ENCODE measurements at regions not wholly inside any gene's neighbourhood (a gene's known extent, or its start where the extent isn't known, plus 50 kb on each side); places are given as distances from the start of the nearest gene placed in this dataset.

- TF ChIP-seq ZFX (IDR thresholded peaks at IDR 0.05; ENCODE audit: borderline replicate concordance) (no peak), CTCF (IDR thresholded peaks at IDR 0.05) (no peak)
- H3K27ac ChIP-seq, result no peak overlapping the region
Measured at GRCh38 chr3:189500299-189500698, 130.9 kb upstream of the TP63 start.

- no peak for TF ChIP-seq CTCF (IDR thresholded peaks at IDR 0.05)
- no peak overlapping the region for H3K27ac ChIP-seq
Measured at GRCh38 chr3:189500798-189501495, 130.2 kb upstream of the TP63 start.

- no peak overlapping the region for H3K27ac ChIP-seq
- TF ChIP-seq ZFX (IDR thresholded peaks at IDR 0.05; ENCODE audit: borderline replicate concordance) (no peak), CTCF (IDR thresholded peaks at IDR 0.05) (no peak)
Measured at GRCh38 chr3:189502256-189502655, 128.9 kb upstream of the TP63 start.

GRCh38 chr3:189502676-189503257 is 128.4 kb upstream of the TP63 start:
- H3K27ac ChIP-seq, result no peak overlapping the region
- TF ChIP-seq ZFX (IDR thresholded peaks at IDR 0.05; ENCODE audit: borderline replicate concordance) (no peak), CTCF (IDR thresholded peaks at IDR 0.05) (no peak)

GRCh38 chr3:189507856-189508255 is 123.3 kb upstream of the TP63 start:
- no peak overlapping the region for H3K27ac ChIP-seq
- TF ChIP-seq CTCF (IDR thresholded peaks at IDR 0.05) (no peak), ZFX (IDR thresholded peaks at IDR 0.05; ENCODE audit: borderline replicate concordance) (no peak)

GRCh38 chr3:189508784-189509501 is 122.2 kb upstream of the TP63 start:
- TF ChIP-seq CTCF (IDR thresholded peaks at IDR 0.05) (no peak), ZFX (IDR thresholded peaks at IDR 0.05; ENCODE audit: borderline replicate concordance) (no peak)
- H3K27ac ChIP-seq, result no peak overlapping the region

GRCh38 chr3:189512039-189512438 is 119.2 kb upstream of the TP63 start:
- no peak for TF ChIP-seq ZFX (IDR thresholded peaks at IDR 0.05; ENCODE audit: borderline replicate concordance)
- TF ChIP-seq CTCF (IDR thresholded peaks at IDR 0.05), result no peak
- H3K27ac ChIP-seq, result no peak overlapping the region
